NCI-H2227 (cell line): ENCODE measurements at regions not wholly inside any gene's neighbourhood (a gene's known extent, or its start where the extent isn't known, plus 50 kb on each side); places are given as distances from the start of the nearest gene placed in this dataset.
"Not testable (repeated sequence)": the region's sequence is repeated elsewhere in the genome, so short reads cannot be mapped to it uniquely, and the experiment has no call there.

Experiments used
- DNase-seq: peaks from one replicate; lab custom pipeline; 2025; ENCODE audit not compliant: unreplicated experiment; lab: John Stamatoyannopoulos, UW

GRCh38 chr3:137582484-137582883 is 181.6 kb upstream of the SOX14 start:
- no peak for DNase-seq

GRCh38 chr3:137583256-137583655 is 180.9 kb upstream of the SOX14 start:
- no peak for DNase-seq

GRCh38 chr3:137588871-137589270 is 175.2 kb upstream of the SOX14 start:
- no peak for DNase-seq

GRCh38 chr3:137595415-137595814 is 168.7 kb upstream of the SOX14 start:
- not testable (repeated sequence) for DNase-seq

- no peak for DNase-seq
Measured at GRCh38 chr3:137610723-137611122, 153.4 kb upstream of the SOX14 start.

- no peak for DNase-seq
Measured at GRCh38 chr3:137612291-137612690, 151.8 kb upstream of the SOX14 start.

GRCh38 chr3:137615659-137616418 is 148.3 kb upstream of the SOX14 start:
- DNase-seq = no peak

- no peak for DNase-seq
Measured at GRCh38 chr3:137641879-137642704, 122.0 kb upstream of the SOX14 start.

- no peak for DNase-seq
Measured at GRCh38 chr3:137642831-137643230, 121.3 kb upstream of the SOX14 start.

GRCh38 chr3:137647179-137647578 is 116.9 kb upstream of the SOX14 start:
- no peak for DNase-seq

GRCh38 chr3:137669519-137670060 is 94.5 kb upstream of the SOX14 start:
- no peak for DNase-seq

GRCh38 chr3:137687181-137687879 is 76.8 kb upstream of the SOX14 start:
- no peak for DNase-seq

GRCh38 chr3:137692803-137693431 is 71.2 kb upstream of the SOX14 start:
- no peak for DNase-seq

- DNase-seq = no peak
Measured at GRCh38 chr3:137693791-137694190, 70.3 kb upstream of the SOX14 start.

- DNase-seq = no peak
Measured at GRCh38 chr3:137694836-137695235, 69.3 kb upstream of the SOX14 start.

- no peak for DNase-seq
Measured at GRCh38 chr3:137695351-137695750, 68.8 kb upstream of the SOX14 start.

- no peak for DNase-seq
Measured at GRCh38 chr3:137709011-137709601, 55.0 kb upstream of the SOX14 start.

- DNase-seq = not testable (repeated sequence)
Measured at GRCh38 chr3:137713965-137714364, 50.1 kb upstream of the SOX14 start.
